ENCODE measurements at regions not wholly inside any gene's neighbourhood (a gene's known extent, or its start where the extent isn't known, plus 50 kb on each side); places are given as distances from the start of the nearest gene placed in this dataset.
"Not testable (repeated sequence)": the region's sequence is repeated elsewhere in the genome, so short reads cannot be mapped to it uniquely, and the experiment has no call there.

GRCh38 chr13:79935121-79935520 lies 405.8 kb downstream of the SPRY2 start:
- intact Hi-C loops (cut with DNase I; ENCODE audit: low total_unique reads) = no loop called here
- H3K27ac ChIP-seq = peak overlapping the region; percentile 87 to 94
- no peak overlapping the region for H3K4me3 ChIP-seq

GRCh38 chr13:79933389-79933788 lies 407.5 kb downstream of the SPRY2 start:
- Histone ChIP-seq H3K27me3 (no peaks in the 10 kb centered on the region), H3K4me3 (no peak overlapping the region), H3K36me3 (no peaks in the 10 kb centered on the region), H3K9me3 (no peaks in the 10 kb centered on the region), H3K27ac (no peak overlapping the region), H3K4me1 (no peaks in the 10 kb centered on the region)
- intact Hi-C loops (cut with DNase I; ENCODE audit: low total_unique reads) = no loop called here
- no peak for DNase-seq (ENCODE audit: low spot score in 2 of 2)
- TF ChIP-seq CTCF (IDR thresholded peaks at IDR 0.05) = no peak
- TF ChIP-seq POLR2AphosphoS5 (IDR thresholded peaks at IDR 0.05) = no peak
- TF ChIP-seq POLR2A (IDR thresholded peaks at IDR 0.05) = no peak

More at GRCh38 chr13:79935121-79935520, 405.8 kb downstream of the SPRY2 start:
- DNase-seq (ENCODE audit: low spot score in 2 of 2) = no peak
- Histone ChIP-seq H3K27me3 (no peaks in the 10 kb centered on the region), H3K36me3 (no peaks in the 10 kb centered on the region), H3K4me1 (no peaks in the 10 kb centered on the region), H3K9me3 (no peaks in the 10 kb centered on the region)
- TF ChIP-seq CTCF (IDR thresholded peaks at IDR 0.05) (no peak), POLR2A (IDR thresholded peaks at IDR 0.05) (no peak), POLR2AphosphoS5 (IDR thresholded peaks at IDR 0.05) (no peak)

- H3K9me3 ChIP-seq = no peaks in the 10 kb centered on the region
- H3K4me3 ChIP-seq = no peak overlapping the region
- H3K27me3 ChIP-seq = no peaks in the 10 kb centered on the region
- intact Hi-C loops (cut with DNase I; ENCODE audit: low total_unique reads) = no loop called here
- DNase-seq (ENCODE audit: low spot score in 2 of 2) = no peak
- no peaks in the 10 kb centered on the region for H3K4me1 ChIP-seq
- no peaks in the 10 kb centered on the region for H3K36me3 ChIP-seq
- no peak for TF ChIP-seq POLR2AphosphoS5 (IDR thresholded peaks at IDR 0.05)
- no peak for TF ChIP-seq POLR2A (IDR thresholded peaks at IDR 0.05)
- no peak for TF ChIP-seq CTCF (IDR thresholded peaks at IDR 0.05)
- no peak overlapping the region for H3K27ac ChIP-seq
These were observed 408.4 kb downstream of the SPRY2 start for GRCh38 chr13:79932556-79932955.

- DNase-seq (ENCODE audit: low spot score in 2 of 2); H3K36me3 ChIP-seq; intact Hi-C loops (cut with DNase I; ENCODE audit: low total_unique reads); H3K4me3 ChIP-seq; H3K27me3 ChIP-seq; H3K4me1 ChIP-seq; H3K27ac ChIP-seq: not testable (repeated sequence)
- H3K9me3 ChIP-seq = peaks cover 4 to 23% of the 10 kb centered on the region in 2 donors
These were observed 416.9 kb downstream of the SPRY2 start for GRCh38 chr13:79923973-79924556.

GRCh38 chr13:79919091-79919490 lies 421.8 kb downstream of the SPRY2 start:
- no peak overlapping the region for H3K27ac ChIP-seq
- H3K36me3 ChIP-seq = no peaks in the 10 kb centered on the region
- intact Hi-C loops (cut with DNase I; ENCODE audit: low total_unique reads) = no loop called here
- peaks cover 0 to 18% of the 10 kb centered on the region in 2 donors for H3K9me3 ChIP-seq
- H3K4me1 ChIP-seq = no peaks in the 10 kb centered on the region
- H3K4me3 ChIP-seq = no peak overlapping the region
- DNase-seq (ENCODE audit: low spot score in 2 of 2) = no peak
- no peaks in the 10 kb centered on the region for H3K27me3 ChIP-seq
- no peak for TF ChIP-seq POLR2A (IDR thresholded peaks at IDR 0.05)
- TF ChIP-seq CTCF (IDR thresholded peaks at IDR 0.05) = no peak
- TF ChIP-seq POLR2AphosphoS5 (IDR thresholded peaks at IDR 0.05) = no peak

- Histone ChIP-seq H3K4me1 (no peaks in the 10 kb centered on the region), H3K4me3 (no peak overlapping the region), H3K27ac (no peak overlapping the region), H3K36me3 (no peaks in the 10 kb centered on the region), H3K9me3 (peaks cover 0 to 13% of the 10 kb centered on the region in 2 donors), H3K27me3 (no peaks in the 10 kb centered on the region)
- intact Hi-C loops (cut with DNase I; ENCODE audit: low total_unique reads) = no loop called here
- no peak for TF ChIP-seq CTCF (IDR thresholded peaks at IDR 0.05)
- no peak for TF ChIP-seq POLR2AphosphoS5 (IDR thresholded peaks at IDR 0.05)
- TF ChIP-seq POLR2A (IDR thresholded peaks at IDR 0.05) = no peak
- no peak for DNase-seq (ENCODE audit: low spot score in 2 of 2)
These were observed 422.3 kb downstream of the SPRY2 start for GRCh38 chr13:79918620-79919019.

Measured in breast epithelium (tissue), 4 donors.